GM19239 (cell line): ENCODE measurements at regions not wholly inside any gene's neighbourhood (a gene's known extent, or its start where the extent isn't known, plus 50 kb on each side); places are given as distances from the start of the nearest gene placed in this dataset.
A peak's percentile ranks its signal among the peaks of the same experiment; 100 is the strongest.

Experiments
- DNase-seq: peaks from one replicate; pipeline ENCODE4 v3.0.0; 2011; ENCODE audit warnings: low spot score; ENCODE audit not compliant: insufficient read length
- FAIRE-seq: peaks from 2 replicates; lab custom pipeline; 2011; peaks lifted over from hg19 to GRCh38; lab: Jason Lieb, UNC

- no peak for DNase-seq
- FAIRE-seq: no peak
Measured at GRCh38 chr6:108774555-108774954, 73.7 kb upstream of the ARMC2 start.

- no peak for FAIRE-seq
- DNase-seq: no peak
Measured at GRCh38 chr6:108777536-108777935, 70.7 kb upstream of the ARMC2 start.

GRCh38 chr6:108778421-108779186, 69.6 kb upstream of the ARMC2 start:
- FAIRE-seq: no peak

GRCh38 chr6:108779536-108780275, 68.5 kb upstream of the ARMC2 start:
- no peak for FAIRE-seq

More at GRCh38 chr6:108778421-108779186, 69.6 kb upstream of the ARMC2 start:
- DNase-seq: no peak

GRCh38 chr6:108780784-108781183, 67.4 kb upstream of the ARMC2 start:
- FAIRE-seq: no peak

More at GRCh38 chr6:108779536-108780275, 68.5 kb upstream of the ARMC2 start:
- DNase-seq: no peak

GRCh38 chr6:108781419-108782100, 66.7 kb upstream of the ARMC2 start:
- no peak for FAIRE-seq
- DNase-seq: no peak

More at GRCh38 chr6:108780784-108781183, 67.4 kb upstream of the ARMC2 start:
- DNase-seq: no peak

- peak; percentile 53 for DNase-seq
- FAIRE-seq: peak; percentile 75
Measured at GRCh38 chr6:108782179-108783041, 65.8 kb upstream of the ARMC2 start.

GRCh38 chr6:108785653-108786052, 62.6 kb upstream of the ARMC2 start:
- no peak for DNase-seq
- FAIRE-seq: no peak

- DNase-seq (no peak), FAIRE-seq (no peak)
Measured at GRCh38 chr6:108788416-108788815, 59.8 kb upstream of the ARMC2 start.

- FAIRE-seq: no peak
- DNase-seq: no peak
Measured at GRCh38 chr6:108789475-108789874, 58.7 kb upstream of the ARMC2 start.

GRCh38 chr6:108791700-108792099, 56.5 kb upstream of the ARMC2 start:
- FAIRE-seq: no peak
- no peak for DNase-seq

GRCh38 chr6:108793516-108794251, 54.5 kb upstream of the ARMC2 start:
- FAIRE-seq (no peak), DNase-seq (no peak)

GRCh38 chr6:108795122-108795521, 53.1 kb upstream of the ARMC2 start:
- no peak for FAIRE-seq
- no peak for DNase-seq

GRCh38 chr6:108795814-108796213, 52.4 kb upstream of the ARMC2 start:
- DNase-seq (no peak), FAIRE-seq (no peak)

GRCh38 chr6:108796875-108797274, 51.3 kb upstream of the ARMC2 start:
- FAIRE-seq (no peak), DNase-seq (no peak)

GRCh38 chr6:108797951-108798669, 50.1 kb upstream of the ARMC2 start:
- DNase-seq (no peak), FAIRE-seq (no peak)
